B cell (primary cell): ENCODE measurements at regions not wholly inside any gene's neighbourhood (a gene's known extent, or its start where the extent isn't known, plus 50 kb on each side); places are given as distances from the start of the nearest gene placed in this dataset.

ENCODE experiments used
- CTCF ChIP-seq: fragments of 200-600 bp; IDR thresholded peaks from one replicate; pipeline ENCODE4 v1.8.0; 2022; ENCODE audit warnings: antibody characterized with exemption, mild to moderate bottlenecking
- EZH2 ChIP-seq: IDR thresholded peaks from 2 replicates; pipeline ENCODE4 v1.6.1; 2012; ENCODE audit warnings: borderline replicate concordance, low read depth, mild to moderate bottlenecking, moderate library complexity, low read length; ENCODE audit not compliant: insufficient read depth, poor library complexity, severe bottlenecking

GRCh38 chr1:193944454-193944853, 758.0 kb upstream of the B3GALT2 start:
- TF ChIP-seq CTCF (no peak), EZH2 (no peak)
